Upper lobe of left lung (tissue), 6 donors: ENCODE measurements at regions not wholly inside any gene's neighbourhood (a gene's known extent, or its start where the extent isn't known, plus 50 kb on each side); places are given as distances from the start of the nearest gene placed in this dataset.

Source experiments
- ATAC-seq, 2 donors: fragments of 200-7000 bp; cut with Tn5 transposase; one replicate each; pipeline ENCODE4 v1.9.1; 2022; ENCODE audit warnings: mild to moderate bottlenecking in 2 of 2, moderate library complexity in 2 of 2; ENCODE audit not compliant: low FRiP score in 2 of 2
- DNase-seq, 2 donors: peaks; one replicate each; pipeline ENCODE4 v3.0.0-alpha.2; 2019 to 2020
- H3K27ac ChIP-seq, 4 donors: fragments of 200-600 bp; sonication (generic); one replicate each; pipeline ENCODE4 v1.5.1; 2016 to 2019
- H3K27me3 ChIP-seq, 4 donors: fragments of 200-600 bp; sonication (generic); one replicate each; pipeline ENCODE4 v1.5.1; 2017 to 2019
- H3K36me3 ChIP-seq, 4 donors: fragments of 200-600 bp; sonication (generic); one replicate each; pipeline ENCODE4 v1.5.1; 2016 to 2019
- H3K4me1 ChIP-seq, 4 donors: fragments of 200-600 bp; sonication (generic); one replicate each; pipeline ENCODE4 v1.5.1; 2018 to 2019
- H3K4me3 ChIP-seq, 4 donors: fragments of 200-600 bp; sonication (generic); one replicate each; pipeline ENCODE4 v1.5.1; 2017 to 2019; ENCODE audit warnings: mild to moderate bottlenecking in 2 of 4, moderate library complexity in 1 of 4
- H3K9me3 ChIP-seq, 4 donors: fragments of 200-600 bp; sonication (generic); one replicate each; pipeline ENCODE4 v1.5.1; 2018 to 2019
- CTCF ChIP-seq, 6 experiments: fragments of 450-650 bp in 4 of 6; fragments of 200-600 bp in 2 of 6; sonication (generic) in 2 of 6; IDR thresholded peaks; one replicate each; pipeline ENCODE4 v1.5.1; 2016 to 2019; ENCODE audit warnings: antibody characterized with exemption in 6 of 6
- EP300 ChIP-seq, 4 donors: sonication (generic); formaldehyde crosslinking; IDR thresholded peaks; one replicate each; pipeline ENCODE4 v1.5.1; 2017; ENCODE audit warnings: antibody characterized with exemption in 4 of 4, control low read depth in 2 of 4
- POLR2A ChIP-seq, 4 donors: fragments of 450-650 bp; IDR thresholded peaks; one replicate each; pipeline ENCODE4 v1.5.1; 2016 to 2017; ENCODE audit warnings: antibody characterized with exemption in 4 of 4, mild to moderate bottlenecking in 2 of 4
- POLR2AphosphoS5 ChIP-seq, 2 donors: sonication (generic); formaldehyde crosslinking; IDR thresholded peaks; one replicate each; pipeline ENCODE4 v1.5.1; 2017; ENCODE audit warnings: antibody characterized with exemption in 2 of 2
- WGBS, 2 donors: methylation state at CpG; one replicate each; pipeline ENCODE4 v1.1.5; 2017 to 2018; 5-methylcytosine and 5-hydroxymethylcytosine counted together
- donor health status: DM: no; HTN: no; CAD: no; lungs with moderate emphysema.
- donor health status: DM: no; HTN: yes; CAD: no; lungs with severe emphysema.

- TF ChIP-seq EP300 (IDR thresholded peaks at IDR 0.05) (no peak), POLR2AphosphoS5 (IDR thresholded peaks at IDR 0.05) (no peak), POLR2A (IDR thresholded peaks at IDR 0.05) (no peak), CTCF (IDR thresholded peaks at IDR 0.05) (no peak)
- Histone ChIP-seq H3K27ac (peak overlapping the region in 2 of 4 donors; percentile 37 to 43), H3K4me3 (no peak overlapping the region), H3K9me3 (no peaks in the 10 kb centered on the region), H3K4me1 (peaks cover 0 to 4% (median 0%) of the 10 kb centered on the region in 4 donors), H3K27me3 (no peaks in the 10 kb centered on the region), H3K36me3 (no peaks in the 10 kb centered on the region)
- DNase-seq (no peak), ATAC-seq (no peak)
- WGBS, 2 donors = 66 to 74% methylated on average over 1 of the region's 1 CpG
Observed at GRCh38 chr5:9957214-9957613, 292.5 kb downstream of the ATPSCKMT start.

DNA sequence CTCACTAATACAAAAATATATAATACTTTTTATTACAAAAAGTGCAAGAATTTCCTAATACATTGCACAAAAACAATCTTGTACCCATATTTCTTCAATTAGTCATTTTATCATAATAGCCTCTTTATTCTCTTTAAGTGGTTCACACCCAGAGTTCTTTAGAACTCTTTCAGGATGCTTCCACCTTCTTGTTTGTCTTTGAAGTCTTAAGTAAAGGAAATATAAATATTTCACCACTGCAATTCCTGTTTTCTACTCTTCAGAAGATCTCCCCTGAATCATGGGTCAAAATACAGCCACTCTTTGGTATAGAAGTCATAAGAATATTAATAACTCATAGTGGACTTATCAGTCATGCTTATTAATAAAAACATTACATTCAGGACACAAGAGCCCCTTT, 293.0 kb downstream of the ATPSCKMT start:
- Histone ChIP-seq H3K4me1 (peaks cover 0 to 4% (median 0%) of the 10 kb centered on the region in 4 donors), H3K9me3 (no peaks in the 10 kb centered on the region), H3K36me3 (no peaks in the 10 kb centered on the region), H3K27ac (peak overlapping the region in 3 of 4 donors; percentile 37 to 56 (median 43)), H3K4me3 (no peak overlapping the region), H3K27me3 (no peaks in the 10 kb centered on the region)
- no peak for ATAC-seq
- TF ChIP-seq POLR2A (IDR thresholded peaks at IDR 0.05) (no peak), EP300 (IDR thresholded peaks at IDR 0.05) (peak in 1 of 4 donors; percentile 77)
- no peak for DNase-seq

- WGBS, 2 donors = 66 to 72% methylated on average over 3 of the region's 3 CpGs
- H3K4me1 ChIP-seq = peaks cover 0 to 4% (median 0%) of the 10 kb centered on the region in 4 donors
- H3K27me3 ChIP-seq = no peaks in the 10 kb centered on the region
- H3K4me3 ChIP-seq = no peak overlapping the region
- DNase-seq = peak in 1 of 2 donors; percentile 27
- H3K9me3 ChIP-seq = no peaks in the 10 kb centered on the region
- ATAC-seq = no peak
- TF ChIP-seq POLR2AphosphoS5 (IDR thresholded peaks at IDR 0.05) (no peak), CTCF (IDR thresholded peaks at IDR 0.05) (no peak), POLR2A (IDR thresholded peaks at IDR 0.05) (no peak), EP300 (IDR thresholded peaks at IDR 0.05) (peak in 1 of 4 donors; percentile 39)
- H3K27ac ChIP-seq = peak overlapping the region in 2 of 4 donors; percentile 56 to 63
- H3K36me3 ChIP-seq = no peaks in the 10 kb centered on the region
Observed at GRCh38 chr5:9955586-9955985, 294.1 kb downstream of the ATPSCKMT start.

DNA sequence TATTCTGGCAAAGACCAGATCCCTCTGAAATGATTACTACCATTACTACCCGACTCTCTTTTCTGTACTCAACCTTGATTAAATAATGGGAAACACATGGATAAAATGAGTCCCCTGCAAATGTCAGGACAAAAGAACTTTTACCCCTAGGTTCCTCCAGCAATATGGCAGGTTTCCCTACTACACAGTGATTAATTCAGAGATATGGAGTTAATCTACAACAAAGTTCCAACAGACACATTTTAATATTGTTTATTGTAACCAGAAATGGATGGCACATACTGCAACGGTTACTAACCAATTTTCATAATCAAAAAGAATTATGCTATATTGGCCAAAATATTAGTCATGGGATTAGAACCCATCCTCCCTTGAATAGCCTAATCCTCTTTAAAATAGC, 294.8 kb downstream of the ATPSCKMT start:
- Histone ChIP-seq H3K4me1 (peaks cover 0 to 4% (median 0%) of the 10 kb centered on the region in 4 donors), H3K9me3 (no peaks in the 10 kb centered on the region), H3K27me3 (no peaks in the 10 kb centered on the region), H3K27ac (no peak overlapping the region), H3K36me3 (no peaks in the 10 kb centered on the region), H3K4me3 (no peak overlapping the region)
- no peak for TF ChIP-seq POLR2AphosphoS5 (IDR thresholded peaks at IDR 0.05)
- no peak for TF ChIP-seq CTCF (IDR thresholded peaks at IDR 0.05)
- no peak for TF ChIP-seq POLR2A (IDR thresholded peaks at IDR 0.05)
- TF ChIP-seq EP300 (IDR thresholded peaks at IDR 0.05) = no peak
- no peak for DNase-seq
- WGBS, 2 donors = 84 to 86% methylated on average over 2 of the region's 2 CpGs
- ATAC-seq = no peak

DNA sequence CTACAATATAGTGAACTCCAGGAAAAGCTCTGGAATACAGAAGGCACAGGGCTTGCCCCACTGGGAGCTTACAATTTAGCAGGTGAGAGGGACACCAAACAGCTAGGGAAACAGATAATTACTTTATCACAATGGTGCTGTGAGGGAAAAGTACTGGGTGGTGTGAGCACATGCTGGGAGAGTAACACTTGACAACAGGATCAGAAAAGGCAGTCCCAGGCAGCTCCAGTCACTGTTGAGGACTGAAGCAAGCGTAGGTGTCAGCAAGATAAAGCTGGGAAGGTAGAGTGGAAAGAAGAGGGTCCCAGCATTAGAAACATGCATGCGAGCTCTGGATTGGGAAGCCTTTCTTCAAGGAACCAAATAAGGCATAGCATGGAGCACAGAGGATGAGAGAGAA, 296.0 kb downstream of the ATPSCKMT start:
- Histone ChIP-seq H3K4me3 (no peak overlapping the region), H3K4me1 (peaks cover 0 to 4% (median 0%) of the 10 kb centered on the region in 4 donors), H3K9me3 (no peaks in the 10 kb centered on the region), H3K27me3 (no peaks in the 10 kb centered on the region), H3K36me3 (no peaks in the 10 kb centered on the region), H3K27ac (no peak overlapping the region)
- DNase-seq = no peak
- ATAC-seq = no peak
- TF ChIP-seq CTCF (IDR thresholded peaks at IDR 0.05) (no peak), POLR2AphosphoS5 (IDR thresholded peaks at IDR 0.05) (no peak), EP300 (IDR thresholded peaks at IDR 0.05) (no peak), POLR2A (IDR thresholded peaks at IDR 0.05) (no peak)
- 69 to 76% methylated on average over 2 of the region's 2 CpGs for WGBS, 2 donors
